ENCODE measurements at regions not wholly inside any gene's neighbourhood (a gene's known extent, or its start where the extent isn't known, plus 50 kb on each side); places are given as distances from the start of the nearest gene placed in this dataset.
"Not testable (repeated sequence)": the region's sequence is repeated elsewhere in the genome, so short reads cannot be mapped to it uniquely, and the experiment has no call there.

DNA sequence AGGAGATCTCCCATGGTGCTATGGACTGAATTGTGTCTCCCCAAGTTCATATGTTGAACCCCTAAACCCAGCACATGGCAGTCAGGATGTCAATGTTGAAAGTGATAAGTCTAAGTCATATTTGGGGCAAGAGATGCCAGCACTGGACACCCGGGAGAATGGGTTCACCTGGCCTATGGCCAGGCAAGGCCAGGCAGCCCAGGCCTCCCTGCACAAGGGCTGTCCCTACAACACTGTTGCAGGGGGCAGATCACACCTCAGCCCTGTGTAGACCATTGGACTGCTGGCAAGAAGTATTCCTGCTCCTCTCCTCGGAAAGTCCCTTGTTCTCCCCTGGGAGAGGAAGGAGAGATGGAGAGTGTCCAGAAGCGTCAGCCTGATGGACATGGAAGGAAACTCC is 240.5 kb downstream of the GADD45G start:
- no peak for FAIRE-seq

DNA sequence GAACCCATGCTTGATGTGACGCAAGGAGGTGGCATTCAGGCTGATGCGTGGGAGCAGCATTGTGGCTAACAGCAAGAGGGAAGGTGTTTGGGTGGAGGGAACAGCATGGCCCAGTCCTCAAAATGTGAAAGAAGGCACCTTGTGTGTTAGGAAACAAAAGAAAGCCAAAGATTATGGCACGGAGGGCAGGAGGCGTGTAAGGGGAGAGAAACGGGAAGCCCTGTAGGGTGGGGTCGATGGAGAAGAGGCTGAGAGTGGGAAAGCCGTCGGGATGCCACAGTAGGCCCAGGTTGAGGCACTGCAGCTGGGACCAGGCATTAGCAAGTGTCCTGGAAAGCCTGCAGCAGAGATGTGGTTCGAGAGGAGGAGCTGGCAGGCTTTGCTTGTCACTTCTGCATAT is 241.1 kb downstream of the GADD45G start:
- FAIRE-seq: no peak

DNA sequence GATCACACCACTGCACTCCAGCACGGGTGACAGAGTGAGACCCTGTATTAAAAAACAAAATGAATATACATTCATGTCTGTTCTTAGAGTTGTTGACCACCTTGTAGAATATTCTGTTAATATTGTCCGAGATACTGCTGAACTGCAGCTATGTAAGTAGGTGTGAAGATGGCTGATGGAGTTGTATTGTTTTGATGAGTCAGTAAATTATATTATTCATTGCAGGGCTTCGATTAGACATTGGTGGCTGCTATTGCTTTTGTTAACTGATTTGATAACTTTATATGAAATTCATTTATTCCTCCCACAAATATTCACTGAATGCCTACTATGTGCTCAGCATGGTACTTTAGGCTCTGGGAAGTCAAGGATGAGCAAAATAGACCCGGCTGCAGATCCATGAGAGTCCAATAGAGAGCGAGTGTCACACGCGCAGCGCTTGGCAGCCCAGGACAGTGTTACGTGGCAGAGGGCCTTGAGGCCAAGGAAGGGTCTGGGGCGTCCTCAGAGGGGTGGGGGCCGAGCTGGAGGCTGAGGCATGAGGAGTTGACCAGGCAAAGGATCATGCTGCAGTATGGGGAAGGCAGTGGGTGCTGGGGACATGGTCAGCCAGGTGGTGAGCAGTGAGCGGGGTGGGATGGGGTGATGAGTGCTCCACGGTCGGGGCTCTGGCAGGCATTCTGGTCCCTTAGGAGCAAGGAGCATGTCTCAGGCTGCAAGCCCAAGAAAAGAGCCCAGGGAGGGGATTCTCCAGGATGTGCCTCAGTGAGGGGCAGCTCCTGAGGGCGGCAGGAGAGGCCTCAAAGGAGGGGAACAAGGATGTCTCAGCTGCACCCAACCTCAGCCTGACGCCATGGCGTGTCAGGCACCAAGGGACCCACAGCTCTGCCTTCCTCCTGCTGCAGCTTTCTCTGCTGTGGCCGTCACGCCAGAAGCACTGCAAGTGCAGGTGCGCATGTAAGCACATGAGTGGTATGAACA is 243.5 kb downstream of the GADD45G start:
- no peak for FAIRE-seq

DNA sequence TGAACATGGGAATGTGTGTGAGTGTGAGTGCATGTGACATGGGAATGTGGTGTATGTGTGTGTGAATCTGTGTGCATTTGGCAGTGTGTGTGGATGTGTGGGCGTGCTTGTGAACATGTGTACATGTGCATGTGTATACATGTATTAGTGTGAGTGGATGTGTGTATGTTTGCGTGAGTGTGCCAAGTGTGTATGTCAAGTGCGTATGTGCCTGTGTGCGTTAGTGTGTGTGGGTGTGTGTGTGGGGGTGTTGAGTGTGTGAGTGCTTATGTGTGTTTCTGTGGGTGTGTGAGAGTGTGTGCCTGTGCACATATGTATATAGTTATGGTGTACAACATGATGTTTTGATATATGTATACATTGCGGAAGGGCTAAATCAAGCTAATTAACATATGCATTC is 244.3 kb downstream of the GADD45G start:
- no peak for FAIRE-seq

DNA sequence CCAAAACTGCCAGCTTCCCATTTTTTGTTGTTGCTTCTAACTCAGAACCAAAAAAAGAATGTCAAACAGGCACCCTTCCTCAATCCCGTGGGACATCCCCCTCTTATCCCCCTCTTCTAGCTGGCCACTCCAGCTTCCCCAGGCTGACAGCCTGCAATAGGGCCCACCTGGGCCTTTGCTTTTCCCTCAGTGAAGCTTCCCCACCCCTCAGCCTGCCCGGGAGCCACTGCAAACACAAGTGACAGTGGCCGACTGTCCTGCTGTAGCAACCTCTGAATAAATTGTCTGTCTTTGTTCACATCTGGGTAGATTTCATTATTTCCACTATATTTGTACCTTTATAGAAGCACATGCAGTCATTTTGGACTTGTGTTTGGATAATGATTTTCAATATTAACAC is 245.3 kb downstream of the GADD45G start:
- FAIRE-seq: no peak

DNA sequence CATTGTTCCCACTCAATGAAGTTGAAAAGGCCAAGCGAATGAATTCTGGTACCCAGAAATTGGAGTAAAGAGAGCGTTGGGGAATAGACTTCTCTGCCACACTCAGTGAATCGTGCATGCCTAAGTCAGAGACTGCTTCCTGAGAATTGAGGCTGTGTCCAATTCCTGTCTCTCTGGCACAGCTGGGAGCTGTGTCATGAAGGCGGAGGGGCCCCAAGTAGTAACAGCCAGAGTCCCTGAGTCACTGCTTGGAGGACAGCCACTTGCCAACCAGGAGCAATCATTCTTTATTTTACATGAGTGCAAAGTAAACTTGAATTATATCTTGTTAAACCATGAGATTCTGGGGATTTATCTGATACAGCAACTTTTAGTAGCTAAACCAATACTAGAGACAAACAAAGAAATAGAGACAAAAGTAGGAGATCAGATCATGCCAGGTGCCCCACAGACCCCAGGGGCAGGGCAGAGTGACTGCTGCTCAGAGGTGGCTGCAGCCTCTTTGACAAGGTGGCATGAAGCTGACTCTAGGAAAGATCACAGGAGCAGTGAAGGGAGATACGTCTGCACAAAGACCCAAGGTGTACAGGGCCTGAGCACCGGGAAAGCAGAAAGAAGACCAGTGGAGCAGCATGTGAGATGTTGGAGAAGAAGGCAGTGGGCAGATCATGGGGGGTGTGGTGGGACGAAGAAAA is 246.0 kb downstream of the GADD45G start:
- no peak for FAIRE-seq

DNA sequence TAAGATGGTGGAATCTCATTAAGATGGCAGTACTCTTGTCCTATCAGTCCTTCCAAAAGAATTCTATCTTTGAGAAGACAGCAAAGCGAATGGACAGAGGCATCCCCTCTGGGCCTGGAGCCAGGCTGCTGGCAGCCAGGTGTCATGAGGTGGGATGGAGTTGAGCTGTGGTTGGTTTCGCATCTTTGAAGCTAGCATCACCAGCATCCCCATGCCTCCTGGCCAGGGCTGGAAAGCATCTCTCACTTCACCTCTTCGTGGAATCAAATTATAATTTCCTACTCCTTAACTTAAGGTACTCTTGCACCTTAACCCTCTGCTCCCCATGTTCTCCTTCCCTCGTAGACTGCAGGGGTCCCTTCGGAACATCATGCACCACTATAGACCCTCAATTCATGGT is 248.3 kb downstream of the GADD45G start:
- FAIRE-seq: no peak

DNA sequence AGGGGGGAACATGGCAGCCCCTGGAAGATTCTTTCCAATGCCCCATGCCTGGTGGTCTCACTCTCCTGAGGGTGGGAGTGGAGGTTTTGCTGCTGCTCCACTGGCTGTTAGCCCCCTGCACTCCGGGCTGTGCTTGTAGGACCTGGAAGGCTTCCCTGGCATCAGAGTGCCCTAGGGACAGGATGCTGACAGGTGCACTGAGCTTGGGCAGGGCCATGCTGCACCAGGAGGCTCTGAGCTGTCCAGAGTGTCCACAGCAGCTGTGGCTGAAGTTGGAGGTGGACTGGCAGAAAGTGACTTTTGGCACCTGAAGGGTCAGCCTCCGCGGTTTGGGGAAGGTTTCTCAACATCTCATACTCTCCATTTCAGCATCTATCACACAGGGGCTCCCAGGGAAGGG is 249.1 kb downstream of the GADD45G start:
- FAIRE-seq: no peak

DNA sequence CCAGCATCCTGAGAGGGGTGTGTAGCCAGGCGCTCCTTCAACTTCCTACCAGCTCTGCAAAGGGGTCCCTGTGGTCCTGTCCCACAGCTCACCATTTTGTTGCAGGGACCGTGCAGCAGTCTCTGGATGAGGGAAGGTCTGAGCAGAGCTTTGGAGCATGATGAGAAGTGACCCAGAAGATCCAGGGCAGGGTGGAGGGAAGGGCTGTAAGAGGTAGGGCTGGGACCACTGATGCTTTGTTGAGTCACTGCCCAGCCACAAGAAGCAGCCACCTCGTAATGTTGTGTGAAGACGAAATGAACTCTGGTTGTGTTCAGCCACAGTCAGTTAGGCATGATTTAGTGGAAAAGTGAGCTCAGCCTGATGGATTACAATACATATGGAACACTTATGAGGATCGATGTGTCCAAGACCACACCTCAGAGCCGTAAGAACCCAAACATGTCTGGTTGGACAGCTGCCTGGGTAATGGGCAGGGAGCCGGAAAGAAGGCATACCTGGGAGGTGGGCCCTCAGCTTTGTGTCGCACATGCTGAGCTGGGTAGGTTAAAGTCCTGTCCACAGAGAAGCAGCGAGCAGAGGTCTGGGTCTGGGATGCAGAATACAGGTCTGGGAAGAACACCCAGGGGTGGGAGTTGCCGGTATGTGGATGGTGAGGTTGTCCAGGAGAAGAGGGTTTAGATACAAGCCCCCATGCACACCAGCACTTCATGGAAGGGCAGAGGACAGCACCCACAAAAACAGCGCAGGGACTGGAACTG is 250.1 kb downstream of the GADD45G start:
- FAIRE-seq: no peak

DNA sequence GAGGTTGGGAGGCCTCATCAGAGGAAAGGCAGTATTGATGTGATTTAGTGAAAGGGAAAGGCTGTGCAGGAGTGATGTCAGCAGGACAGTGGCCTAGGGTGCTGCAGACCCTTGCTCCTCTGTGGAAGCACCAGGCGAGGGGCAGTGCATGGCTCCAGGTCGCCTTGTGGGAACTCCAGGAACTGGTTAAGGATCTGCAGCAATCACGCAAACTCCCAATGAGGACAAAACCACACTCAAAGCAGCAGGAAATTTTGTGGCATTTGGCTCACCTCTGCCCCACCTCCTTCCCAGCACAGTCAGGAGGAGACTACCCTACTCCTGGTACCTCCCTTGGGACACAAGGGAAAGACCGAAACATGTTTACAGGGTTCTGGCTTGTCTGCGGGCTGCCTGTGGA is 251.5 kb downstream of the GADD45G start:
- FAIRE-seq: not testable (repeated sequence)

DNA sequence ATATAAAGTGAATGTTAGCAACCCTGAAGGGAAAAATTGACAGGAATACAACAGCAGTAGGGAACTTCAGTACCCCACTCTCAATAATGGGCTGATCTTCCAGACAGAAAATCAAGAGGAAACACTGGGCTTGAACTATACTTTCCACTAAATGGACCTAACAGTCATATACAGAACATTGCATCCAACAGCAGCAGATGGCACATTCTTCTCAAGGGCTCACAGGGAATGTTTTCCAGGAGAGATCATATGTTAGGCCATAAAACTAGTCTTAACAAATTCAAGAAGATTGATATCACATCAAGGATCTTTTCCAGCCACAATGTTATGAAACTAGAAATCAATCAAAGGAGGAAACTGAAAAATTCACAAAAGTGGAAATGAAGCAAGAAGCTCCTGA is 252.1 kb downstream of the GADD45G start:
- FAIRE-seq: not testable (repeated sequence)

DNA sequence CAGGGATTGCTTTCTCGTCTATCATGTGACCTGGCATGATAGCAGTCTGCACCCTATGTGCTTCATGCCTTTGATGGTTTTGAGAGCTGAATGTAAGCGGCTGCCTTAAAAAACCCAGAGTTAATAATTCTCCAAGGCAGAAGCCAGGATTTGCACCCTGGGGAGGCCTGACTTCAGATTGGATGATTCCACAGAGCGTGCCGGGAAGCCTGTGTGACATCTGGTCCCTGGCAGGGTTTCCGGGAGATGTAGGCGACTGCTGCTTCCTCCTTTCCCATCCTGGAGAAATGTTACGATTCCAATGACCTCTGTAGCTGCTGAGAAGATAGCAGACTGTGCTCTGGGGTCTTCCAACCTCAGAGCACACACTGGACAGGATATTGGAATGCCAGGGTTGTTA is 255.0 kb downstream of the GADD45G start:
- not testable (repeated sequence) for FAIRE-seq

DNA sequence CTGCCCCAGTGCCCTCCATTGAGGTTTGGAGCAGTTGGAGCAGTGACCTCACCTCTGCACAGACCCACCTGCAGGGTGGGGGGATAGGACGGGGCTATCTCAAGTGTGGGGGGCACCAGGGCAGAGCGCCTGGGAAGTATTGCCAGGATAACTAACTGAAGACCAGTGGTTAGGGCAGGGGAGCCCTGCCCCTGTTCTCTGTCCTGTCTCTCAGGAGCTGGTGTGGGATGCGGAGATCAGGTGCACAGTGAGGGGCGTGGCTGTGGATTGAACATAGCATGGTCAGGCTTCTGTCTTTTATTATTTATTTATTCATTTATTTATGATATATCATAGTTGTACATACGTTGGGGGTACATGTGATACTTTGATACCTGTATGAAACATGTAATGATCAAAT is 256.6 kb downstream of the GADD45G start:
- FAIRE-seq: not testable (repeated sequence)

DNA sequence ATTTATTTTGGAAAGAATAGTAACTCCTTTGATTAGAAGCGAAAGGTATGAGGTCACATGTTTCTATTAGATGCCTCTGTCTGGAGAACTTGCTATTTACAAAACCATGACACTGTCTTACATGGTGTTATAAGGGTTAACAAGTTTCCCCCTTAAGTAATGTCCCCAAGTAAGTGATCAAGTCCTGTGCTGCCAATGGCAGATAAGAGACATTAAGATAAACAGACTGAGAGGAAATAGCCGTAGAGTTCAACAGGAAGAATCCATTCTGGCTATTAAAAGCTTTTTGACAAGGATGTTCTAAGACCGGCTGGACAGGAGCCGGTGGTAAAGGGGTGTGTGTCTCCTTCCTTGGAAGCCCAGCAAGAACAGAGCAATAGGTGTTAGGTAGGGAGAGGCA is 257.5 kb downstream of the GADD45G start:
- no peak for FAIRE-seq

DNA sequence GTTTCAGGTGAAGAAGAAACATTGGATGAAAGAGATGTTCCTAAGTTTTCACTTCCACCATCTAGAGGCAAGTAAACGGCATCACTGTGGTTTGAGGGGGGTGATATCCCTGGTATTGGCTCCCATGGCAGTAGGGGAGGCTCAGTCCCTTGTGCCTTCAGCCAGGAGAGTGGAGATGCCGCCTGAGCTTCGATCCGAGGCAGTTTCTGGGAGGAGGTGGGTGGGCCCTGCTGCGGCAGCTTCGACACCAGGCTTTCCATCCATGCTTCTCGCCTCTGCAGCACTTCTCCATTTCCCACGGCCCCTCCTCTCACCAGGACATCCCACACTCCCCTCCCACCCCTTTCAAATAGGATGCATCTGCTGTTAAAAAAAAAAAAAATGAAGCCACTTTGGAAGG is 258.3 kb downstream of the GADD45G start:
- FAIRE-seq: no peak

DNA sequence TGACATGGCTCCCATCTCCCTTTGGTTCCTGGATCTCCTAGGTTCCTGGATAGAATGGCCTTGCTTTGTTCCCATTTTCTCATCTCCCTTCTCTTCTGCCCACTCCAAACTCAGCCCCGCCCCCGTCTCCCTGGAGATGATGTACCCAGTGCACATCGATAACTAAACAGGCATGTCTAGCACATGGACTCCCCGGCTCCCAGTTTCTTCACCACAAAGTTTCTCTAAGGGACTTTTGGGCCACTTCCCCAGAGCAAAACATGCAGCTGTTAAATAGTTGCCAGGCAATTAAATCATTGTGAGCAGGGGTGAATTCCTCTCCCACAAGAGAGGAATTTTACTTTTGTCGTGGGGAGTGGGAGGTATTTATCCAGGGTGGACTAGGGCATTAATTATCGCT is 259.0 kb downstream of the GADD45G start:
- FAIRE-seq: no peak

DNA sequence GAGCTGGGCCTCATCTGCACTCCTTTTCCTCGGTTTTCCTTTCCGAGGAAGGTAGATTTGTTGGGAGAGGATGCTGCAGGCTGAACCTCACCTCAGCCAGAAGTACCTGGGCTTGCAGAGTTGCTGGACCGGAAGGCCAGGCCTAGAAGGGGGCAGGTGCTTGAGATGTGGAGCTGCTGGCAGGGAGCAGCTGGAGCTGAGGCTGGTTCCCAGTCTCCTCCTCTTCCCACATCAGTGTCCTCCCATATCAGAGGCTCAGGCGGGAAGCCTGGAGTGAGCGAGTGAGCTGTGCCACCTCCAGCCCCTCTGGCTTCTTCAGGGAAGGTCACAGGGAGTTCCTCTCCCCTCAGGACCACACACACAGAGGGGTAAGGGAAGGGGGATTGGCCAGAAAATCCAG is 259.4 kb downstream of the GADD45G start:
- FAIRE-seq: no peak

DNA sequence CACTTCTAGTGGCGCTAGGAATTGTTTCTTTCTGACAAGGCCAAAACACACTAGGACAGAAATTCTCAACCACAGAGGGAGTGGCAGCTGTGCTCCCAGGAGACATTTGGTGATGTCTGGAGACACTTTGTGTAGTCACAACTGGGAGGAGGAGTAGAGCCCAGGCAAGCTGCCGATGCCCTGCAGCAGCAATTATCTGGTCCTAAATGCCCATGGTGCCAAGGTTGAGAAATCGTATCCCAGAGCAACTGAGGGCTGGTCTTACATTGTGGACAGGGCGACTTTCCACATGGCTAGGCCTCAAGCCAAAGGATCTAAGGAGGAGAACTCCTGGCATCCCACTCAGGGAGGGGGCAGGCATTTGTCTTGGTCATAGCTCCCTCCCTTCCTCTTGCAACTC is 259.9 kb downstream of the GADD45G start:
- no peak for FAIRE-seq

DNA sequence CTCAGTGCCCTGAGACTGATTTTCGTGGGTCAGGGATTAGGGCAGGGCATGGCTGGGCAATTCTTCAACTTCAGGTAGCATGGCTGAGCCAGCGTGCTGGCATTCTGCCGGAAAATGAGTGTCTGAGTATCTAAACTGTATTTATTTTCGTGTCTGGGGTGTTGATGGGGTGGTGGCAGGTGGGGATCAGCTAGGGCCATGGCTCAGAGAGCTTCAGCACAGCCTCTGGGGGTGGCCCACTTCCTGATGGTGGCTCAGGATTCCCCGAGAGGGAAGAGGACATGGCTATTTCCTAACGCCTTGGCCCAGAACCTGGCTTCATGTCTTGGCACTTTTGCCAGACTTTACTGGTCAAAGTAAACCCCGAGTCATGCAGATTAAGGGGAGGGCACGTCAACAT is 260.5 kb downstream of the GADD45G start:
- no peak for FAIRE-seq

DNA sequence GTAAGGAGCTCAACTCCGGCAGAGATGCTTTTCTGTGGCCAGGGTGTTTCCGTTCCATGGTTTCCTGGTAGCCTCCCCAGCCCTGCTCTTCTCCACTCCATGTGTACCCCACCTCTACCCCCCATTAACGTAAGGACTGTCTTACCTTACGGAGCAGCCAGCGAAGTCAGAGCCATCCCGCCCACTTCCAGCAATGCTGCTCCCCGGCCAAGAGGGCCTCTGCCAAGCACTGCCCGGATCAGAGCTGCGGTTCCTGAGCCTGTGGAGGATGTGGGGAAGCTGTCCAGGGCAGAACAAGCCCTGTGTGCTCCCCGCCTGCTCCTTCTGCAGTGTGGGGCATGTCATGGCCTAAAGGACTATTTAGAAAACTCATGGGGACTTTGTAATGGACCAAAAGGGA is 261.2 kb downstream of the GADD45G start:
- no peak for FAIRE-seq

DNA sequence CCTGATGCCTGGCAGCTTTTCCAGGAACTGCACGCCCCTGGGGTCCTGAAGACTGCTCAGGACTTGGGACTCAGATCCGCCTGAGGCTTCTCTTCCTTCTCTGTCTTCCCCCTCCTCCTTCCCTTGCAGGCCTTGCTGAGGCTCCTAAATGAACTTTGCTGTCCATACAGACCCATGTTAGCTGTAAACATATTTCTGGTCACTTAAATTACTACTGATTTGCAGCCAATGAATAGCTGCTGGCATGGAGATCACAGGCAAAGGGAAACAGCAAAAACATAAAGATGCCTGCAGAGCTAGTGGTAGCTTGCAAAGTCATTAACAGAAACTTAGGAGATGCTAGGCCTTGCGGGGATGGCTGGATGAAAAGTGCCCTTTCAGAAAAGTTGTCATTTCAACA is 261.9 kb downstream of the GADD45G start:
- no peak for FAIRE-seq

DNA sequence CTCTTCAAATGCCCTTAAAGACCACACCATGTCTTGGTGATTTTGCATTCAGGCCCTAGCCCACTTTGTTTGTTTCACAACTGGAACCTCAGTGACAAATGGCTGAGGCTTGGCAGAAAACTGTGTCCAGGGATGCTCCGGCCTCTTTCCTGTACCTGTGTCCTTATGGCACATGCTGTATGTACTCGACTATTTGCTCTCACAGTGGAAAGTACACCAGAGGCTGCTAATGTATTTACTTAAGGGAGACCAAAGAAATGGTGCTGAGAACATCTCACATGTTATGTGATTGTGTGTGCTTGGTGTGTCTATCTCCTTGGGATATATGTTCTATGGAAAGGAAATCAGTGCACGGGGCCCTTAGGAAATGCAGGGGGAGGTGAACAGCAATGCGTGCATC is 263.3 kb downstream of the GADD45G start:
- FAIRE-seq: no peak

DNA sequence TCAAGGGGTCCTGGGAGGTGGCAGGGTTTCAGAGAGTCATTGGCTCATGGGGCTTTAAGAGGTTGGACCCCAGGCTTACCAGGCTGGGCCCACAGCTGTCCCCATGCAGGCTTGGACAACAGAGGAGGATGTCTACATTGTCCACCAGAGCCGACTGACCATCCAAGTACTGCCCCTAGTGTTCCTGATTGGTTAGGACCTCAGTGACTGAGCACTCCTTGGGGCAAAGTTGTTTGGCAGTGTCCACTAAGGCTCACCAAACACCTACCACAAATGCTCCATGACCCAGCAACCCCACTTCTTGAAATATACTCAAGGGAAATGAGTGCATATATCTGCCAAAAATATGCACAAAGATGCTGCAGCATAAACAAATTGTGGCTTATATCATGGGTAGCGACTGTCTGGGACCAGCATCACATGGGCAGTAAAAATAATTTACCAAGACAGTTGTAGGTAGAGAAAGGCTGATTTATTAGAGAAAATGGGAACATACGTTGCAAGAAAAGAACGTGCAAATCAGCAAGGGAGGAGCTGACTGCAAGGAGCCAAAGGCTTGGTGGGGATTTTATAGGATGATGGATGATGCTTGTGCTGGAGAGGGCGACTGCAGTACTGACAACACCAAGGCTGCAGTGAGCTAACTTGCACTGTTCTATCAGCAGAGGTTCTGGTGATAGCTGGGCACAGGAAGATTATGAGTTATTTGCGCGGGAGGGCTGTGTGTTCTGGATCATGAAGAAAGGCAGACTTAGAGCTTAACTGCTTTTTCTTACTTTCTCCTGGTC is 265.2 kb downstream of the GADD45G start:
- no peak for FAIRE-seq
